K562 (cell line): ENCODE measurements at regions not wholly inside any gene's neighbourhood (a gene's known extent, or its start where the extent isn't known, plus 50 kb on each side); places are given as distances from the start of the nearest gene placed in this dataset.

ENCODE experiments used
- ATAC-seq: fragments of 200-7000 bp; cut with Tn5 transposase; 3 replicates; pipeline ENCODE4 v1.9.1; 2020; ENCODE audit warnings: moderate library complexity
- BruUV-seq: library from RNA; stranded (reverse); fragments of 400-500 nt; replicated peaks from 2 replicates; lab custom pipeline; 2021; lab: Mats Ljungman, UMichigan
- CTCF ChIA-PET: fragments of 300-600 bp; formaldehyde crosslinking; extraction: SDS; loops from one replicate; lab custom pipeline; 2021; ENCODE audit warnings: low intra/inter-chr PET ratio; lab: Yijun Ruan, JAX
- POLR2A ChIA-PET: fragments of 300-600, 350-650 bp; sonication (Branson Sonifier 250); formaldehyde crosslinking; extraction: SDS; loops from one replicate; lab custom pipeline; 2021; ENCODE audit warnings: antibody characterized with exemption, inconsistent platforms; lab: Yijun Ruan, JAX
- DNase-seq, 4 experiments: peaks; one replicate each; pipeline versions ENCODE4 v3.0.0 to v3.0.0-alpha.2; 2011 to 2018; ENCODE audit warnings: low spot score in 3 of 4, mixed read lengths in 3 of 4; ENCODE audit errors: extremely low read depth in 1 of 4
- FAIRE-seq: peaks from 2 replicates; lab custom pipeline; 2011; peaks lifted over from hg19 to GRCh38; lab: Jason Lieb, UNC
- H2AFZ ChIP-seq: 2 replicates; pipeline ENCODE4 v1.6.0; 2011; ENCODE audit warnings: low read depth, low read length, control low read depth, inconsistent platforms
- H3K27ac ChIP-seq: fragments of 200-600 bp; 3 replicates; pipeline ENCODE4 v1.8.0; 2011; ENCODE audit warnings: low read depth, mild to moderate bottlenecking, control low read depth, inconsistent platforms, low read length, moderate library complexity, mixed read lengths; ENCODE audit errors: extremely low read depth
- H3K27me3 ChIP-seq, 2 experiments: fragments of 300-600 bp in 1 of 2; 2 replicates in 1 of 2; 3 replicates in 1 of 2; pipeline versions ENCODE4 v1.6.0 to v1.8.0; 2011; ENCODE audit warnings: inconsistent platforms in 2 of 2, low read length in 2 of 2, mild to moderate bottlenecking in 1 of 2, mixed read lengths in 1 of 2, moderate library complexity in 1 of 2; ENCODE audit not compliant: control insufficient read depth in 2 of 2, insufficient read depth in 2 of 2
- H3K36me3 ChIP-seq: fragments of 300-600 bp; 3 replicates; pipeline ENCODE4 v1.8.0; 2011; ENCODE audit warnings: mild to moderate bottlenecking, low read length, inconsistent platforms; ENCODE audit not compliant: control insufficient read depth, insufficient read depth
- H3K4me1 ChIP-seq, 2 experiments: fragments of 200-600 bp in 1 of 2; replicated peaks in 1 of 2; 2 replicates in 1 of 2; 3 replicates in 1 of 2; pipeline versions ENCODE4 v1.5.1 to v1.8.0; 2011; ENCODE audit warnings: inconsistent platforms in 2 of 2, low read length in 2 of 2, mild to moderate bottlenecking in 1 of 2, mixed read lengths in 1 of 2, moderate library complexity in 1 of 2; ENCODE audit not compliant: control insufficient read depth in 2 of 2, insufficient read depth in 2 of 2
- H3K4me2 ChIP-seq: 2 replicates; pipeline ENCODE4 v1.6.1; 2011; ENCODE audit warnings: low read length, control low read depth, inconsistent platforms, mixed read lengths; ENCODE audit not compliant: insufficient read depth
- H3K4me3 ChIP-seq: fragments of 200-600 bp; sonication (generic), shearing (Covaris generic); 2 replicates; pipeline ENCODE4 v1.5.1; 2016; ENCODE audit warnings: control low read depth, inconsistent platforms
- H3K79me2 ChIP-seq: fragments of 200-600 bp; 3 replicates; pipeline ENCODE4 v1.8.0; 2011; ENCODE audit warnings: low read length, inconsistent platforms; ENCODE audit not compliant: control insufficient read depth, insufficient read depth
- H3K9ac ChIP-seq, 2 experiments: 2 replicates each; pipeline versions ENCODE4 v1.6.0 to v1.6.1; 2011; ENCODE audit warnings: low read depth in 2 of 2, low read length in 2 of 2, control low read depth in 1 of 2, inconsistent platforms in 1 of 2, mild to moderate bottlenecking in 1 of 2, mixed read lengths in 1 of 2; ENCODE audit not compliant: insufficient read depth in 1 of 2
- H3K9me1 ChIP-seq: one replicate; pipeline ENCODE4 v1.6.0; 2011; ENCODE audit warnings: inconsistent platforms, mild to moderate bottlenecking, low read length, moderate library complexity; ENCODE audit not compliant: control insufficient read depth, insufficient read depth
- H3K9me3 ChIP-seq: replicated peaks from 2 replicates; pipeline ENCODE4 v1.5.1; 2011; ENCODE audit warnings: low read depth, low read length, inconsistent platforms; ENCODE audit not compliant: control insufficient read depth, insufficient read depth
- H4K20me1 ChIP-seq: replicated peaks from 2 replicates; pipeline ENCODE4 v1.6.1; 2011; ENCODE audit warnings: low read length, inconsistent platforms, mixed read lengths; ENCODE audit not compliant: control insufficient read depth, insufficient read depth
- BDP1 ChIP-seq: IDR thresholded peaks from 3 replicates; pipeline ENCODE4 v1.6.1; 2011; ENCODE audit not compliant: insufficient read length, insufficient read depth
- CBX8 ChIP-seq: fragments of 200-600 bp; sonication (generic); IDR thresholded peaks from 2 replicates; pipeline ENCODE4 v1.6.1; 2012; ENCODE audit warnings: borderline replicate concordance, mixed run types, low read depth, mild to moderate bottlenecking, moderate library complexity, mixed read lengths, low read length, control low read depth, inconsistent platforms; ENCODE audit not compliant: poor library complexity, severe bottlenecking; ENCODE audit errors: extremely low read depth
- CCAR2 ChIP-seq: fragments of 200-400 bp; formaldehyde crosslinking; IDR thresholded peaks from 2 replicates; pipeline ENCODE4 v1.6.1; 2017; ENCODE audit warnings: mild to moderate bottlenecking, low read depth, low read length
- DPF2 ChIP-seq: fragments of 450-650 bp; IDR thresholded peaks from 2 replicates; pipeline ENCODE4 v1.6.1; 2016
- EGR1 ChIP-seq: fragments of 450-650 bp; conservative IDR thresholded peaks from 2 replicates; pipeline ENCODE4 v1.6.1; 2017; ENCODE audit warnings: mild to moderate bottlenecking
- FOXM1 ChIP-seq, 2 experiments: fragments of 450-650 bp in 1 of 2; sonication (generic) in 1 of 2; formaldehyde crosslinking in 1 of 2; IDR thresholded peaks; 2 replicates each; pipeline versions ENCODE4 v1.6.1 to v1.9.0; 2017 to 2022; ENCODE audit warnings: low read depth in 2 of 2, mild to moderate bottlenecking in 2 of 2, missing genetic modification reagents in 1 of 2, moderate library complexity in 1 of 2
- GATA2 ChIP-seq: sonication (generic); formaldehyde crosslinking; IDR thresholded peaks from 2 replicates; pipeline ENCODE4 v1.4.0; 2020; ENCODE audit warnings: mild to moderate bottlenecking, missing genetic modification reagents
- MAFG ChIP-seq: fragments of 450-650 bp; conservative IDR thresholded peaks from 2 replicates; pipeline ENCODE4 v1.6.1; 2016; ENCODE audit warnings: missing genetic modification characterization, missing compliant biosample characterization
- NCOR1 ChIP-seq: fragments of 450-650 bp; IDR thresholded peaks from 2 replicates; pipeline ENCODE4 v1.6.1; 2016; ENCODE audit warnings: mild to moderate bottlenecking, moderate library complexity
- NRF1 ChIP-seq, 2 experiments: fragments of 450-650 bp; IDR thresholded peaks in 1 of 2; conservative IDR thresholded peaks in 1 of 2; 2 replicates each; pipeline ENCODE4 v1.6.1; 2014; ENCODE audit warnings: mild to moderate bottlenecking in 2 of 2
- RUNX1 ChIP-seq: sonication (generic); IDR thresholded peaks from 2 replicates; pipeline ENCODE4 v1.6.1; 2016; ENCODE audit warnings: antibody characterized with exemption, low read depth
- SREBF2 ChIP-seq: sonication (generic); formaldehyde crosslinking; IDR thresholded peaks from 2 replicates; pipeline ENCODE4 v1.4.0; 2020; ENCODE audit warnings: mild to moderate bottlenecking, missing genetic modification reagents
- ZNF3 ChIP-seq: fragments of 250-450 bp; sonication (Bioruptor Pico); IDR thresholded peaks from 2 replicates; pipeline ENCODE4 v1.5.0; 2021; ENCODE audit warnings: mild to moderate bottlenecking, moderate library complexity
- ZNF586 ChIP-seq: fragments of 450-650 bp; formaldehyde crosslinking; conservative IDR thresholded peaks from 2 replicates; pipeline ENCODE4 v1.4.0; 2020; ENCODE audit warnings: mild to moderate bottlenecking, moderate library complexity
- in situ Hi-C: fragments of 300-500 bp; cut with MboI; formaldehyde crosslinking; loops from 4 replicates; pipeline ENCODE4 v1.15.0; 2018; ENCODE audit warnings: inconsistent platforms, mixed read lengths
- intact Hi-C: fragments of 100-400 bp; cut with micrococcal nuclease; formaldehyde crosslinking; loops from 2 replicates; pipeline ENCODE4 v1.14.2; 2022
- TF ChIP-seq, protein P1 (sequence below): sonication (generic); formaldehyde crosslinking; IDR thresholded peaks from 2 replicates; pipeline ENCODE4 v1.5.0; 2020; ENCODE audit warnings: missing genetic modification reagents
- TF ChIP-seq, protein P2 (sequence below): fragments of 250-450 bp; sonication (Bioruptor Pico); IDR thresholded peaks from 2 replicates; pipeline ENCODE4 v1.4.0; 2020
- TF ChIP-seq, protein P3 (sequence below): fragments of 200-400 bp; formaldehyde crosslinking; IDR thresholded peaks from 2 replicates; pipeline ENCODE4 v1.6.1; 2017; ENCODE audit warnings: mild to moderate bottlenecking, low read depth, low read length, moderate library complexity

DNA sequence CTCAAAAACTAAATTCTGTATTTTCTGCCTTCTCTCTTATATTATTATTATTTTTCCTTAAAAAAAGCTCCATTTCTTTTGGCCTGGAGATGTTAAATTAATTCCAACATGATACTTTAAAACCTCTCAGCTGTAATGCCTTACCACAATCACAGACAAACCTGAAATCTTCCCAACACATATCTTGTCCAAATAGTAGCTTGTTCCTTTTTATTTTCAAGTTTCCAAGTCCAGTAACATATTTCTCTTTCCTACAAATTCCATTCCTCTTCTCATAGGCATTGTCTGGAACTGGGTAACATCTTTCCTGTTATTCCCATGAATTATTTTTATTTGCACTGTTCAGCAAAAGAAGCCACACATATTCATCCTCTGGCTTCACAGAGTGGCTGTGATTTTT is 137.0 kb downstream of the SLITRK6 start:
- CTCF ChIA-PET = no interaction called here
- no peaks in the 10 kb centered on the region for H3K27me3 ChIP-seq
- H3K4me2 ChIP-seq = no peak overlapping the region
- FAIRE-seq (no peak), DNase-seq (no peak), ATAC-seq (no peak)
- no peaks in the 10 kb centered on the region for H4K20me1 ChIP-seq
- POLR2A ChIA-PET = no interaction called here
- H2AFZ ChIP-seq = no peak overlapping the region
- intact Hi-C loops = no loop called here
- H3K4me1 ChIP-seq = no peaks in the 10 kb centered on the region
- no peaks in the 10 kb centered on the region for H3K9me3 ChIP-seq
- H3K27ac ChIP-seq = no peak overlapping the region
- in situ Hi-C loops = no loop called here
- H3K9ac ChIP-seq = no peak overlapping the region
- no peak overlapping the region for H3K4me3 ChIP-seq
- H3K9me1 ChIP-seq = no peaks in the 10 kb centered on the region
- H3K36me3 ChIP-seq = no peaks in the 10 kb centered on the region
- TF ChIP-seq FOXM1 (IDR thresholded peaks at IDR 0.05; ENCODE audit: low read depth) = no peak
- TF ChIP-seq FOXM1 (CRISPR knock-in tag; IDR thresholded peaks at IDR 0.05; ENCODE audit: low read depth) = no peak
- TF ChIP-seq, protein P1, sequence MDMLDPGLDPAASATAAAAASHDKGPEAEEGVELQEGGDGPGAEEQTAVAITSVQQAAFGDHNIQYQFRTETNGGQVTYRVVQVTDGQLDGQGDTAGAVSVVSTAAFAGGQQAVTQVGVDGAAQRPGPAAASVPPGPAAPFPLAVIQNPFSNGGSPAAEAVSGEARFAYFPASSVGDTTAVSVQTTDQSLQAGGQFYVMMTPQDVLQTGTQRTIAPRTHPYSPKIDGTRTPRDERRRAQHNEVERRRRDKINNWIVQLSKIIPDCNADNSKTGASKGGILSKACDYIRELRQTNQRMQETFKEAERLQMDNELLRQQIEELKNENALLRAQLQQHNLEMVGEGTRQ (CRISPR knock-in tag) = no peak
- TF ChIP-seq NRF1 (conservative IDR thresholded peaks at IDR 0.05 in 1 of 2, IDR thresholded peaks at IDR 0.05 in 1 of 2) = no peak
- TF ChIP-seq MAFG = no peak
- TF ChIP-seq NCOR1 = no peak
- no peak for TF ChIP-seq CBX8
- no peak for TF ChIP-seq SREBF2 (CRISPR knock-in tag)
- TF ChIP-seq CCAR2 = no peak
- no peak for TF ChIP-seq GATA2
- TF ChIP-seq ZNF3 = no peak
- TF ChIP-seq, protein P2, sequence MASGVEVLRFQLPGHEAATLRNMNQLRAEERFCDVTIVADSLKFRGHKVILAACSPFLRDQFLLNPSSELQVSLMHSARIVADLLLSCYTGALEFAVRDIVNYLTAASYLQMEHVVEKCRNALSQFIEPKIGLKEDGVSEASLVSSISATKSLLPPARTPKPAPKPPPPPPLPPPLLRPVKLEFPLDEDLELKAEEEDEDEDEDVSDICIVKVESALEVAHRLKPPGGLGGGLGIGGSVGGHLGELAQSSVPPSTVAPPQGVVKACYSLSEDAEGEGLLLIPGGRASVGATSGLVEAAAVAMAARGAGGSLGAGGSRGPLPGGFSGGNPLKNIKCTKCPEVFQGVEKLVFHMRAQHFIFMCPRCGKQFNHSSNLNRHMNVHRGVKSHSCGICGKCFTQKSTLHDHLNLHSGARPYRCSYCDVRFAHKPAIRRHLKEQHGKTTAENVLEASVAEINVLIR (CRISPR knock-in tag) = no peak
- no peak for TF ChIP-seq EGR1
- TF ChIP-seq BDP1 = no peak
- TF ChIP-seq, protein P3, sequence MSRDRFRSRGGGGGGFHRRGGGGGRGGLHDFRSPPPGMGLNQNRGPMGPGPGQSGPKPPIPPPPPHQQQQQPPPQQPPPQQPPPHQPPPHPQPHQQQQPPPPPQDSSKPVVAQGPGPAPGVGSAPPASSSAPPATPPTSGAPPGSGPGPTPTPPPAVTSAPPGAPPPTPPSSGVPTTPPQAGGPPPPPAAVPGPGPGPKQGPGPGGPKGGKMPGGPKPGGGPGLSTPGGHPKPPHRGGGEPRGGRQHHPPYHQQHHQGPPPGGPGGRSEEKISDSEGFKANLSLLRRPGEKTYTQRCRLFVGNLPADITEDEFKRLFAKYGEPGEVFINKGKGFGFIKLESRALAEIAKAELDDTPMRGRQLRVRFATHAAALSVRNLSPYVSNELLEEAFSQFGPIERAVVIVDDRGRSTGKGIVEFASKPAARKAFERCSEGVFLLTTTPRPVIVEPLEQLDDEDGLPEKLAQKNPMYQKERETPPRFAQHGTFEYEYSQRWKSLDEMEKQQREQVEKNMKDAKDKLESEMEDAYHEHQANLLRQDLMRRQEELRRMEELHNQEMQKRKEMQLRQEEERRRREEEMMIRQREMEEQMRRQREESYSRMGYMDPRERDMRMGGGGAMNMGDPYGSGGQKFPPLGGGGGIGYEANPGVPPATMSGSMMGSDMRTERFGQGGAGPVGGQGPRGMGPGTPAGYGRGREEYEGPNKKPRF = no peak
- TF ChIP-seq ZNF586 = no peak
- TF ChIP-seq RUNX1 = no peak
- TF ChIP-seq DPF2 = no peak
- no TSS peak for BruUV-seq
- H3K79me2 ChIP-seq = no peaks in the 10 kb centered on the region
